Keratinocyte (primary cell): ENCODE measurements at regions not wholly inside any gene's neighbourhood (a gene's known extent, or its start where the extent isn't known, plus 50 kb on each side); places are given as distances from the start of the nearest gene placed in this dataset.

Experiments
- DNase-seq: peaks from one replicate; pipeline ENCODE4 v3.0.0-alpha.2; 2011; ENCODE audit warnings: low read depth, missing footprints, low spot score
- FAIRE-seq: peaks from 2 replicates; lab custom pipeline; 2011; peaks lifted over from hg19 to GRCh38; lab: Jason Lieb, UNC
- H2AFZ ChIP-seq: 2 replicates; pipeline ENCODE4 v1.6.0; 2012; ENCODE audit warnings: low read length, control low read depth, inconsistent platforms; ENCODE audit not compliant: control insufficient read depth
- H3K27ac ChIP-seq: 2 replicates; pipeline ENCODE4 v1.5.1; 2011; ENCODE audit warnings: low read length; ENCODE audit not compliant: control insufficient read depth, insufficient read depth
- H3K27me3 ChIP-seq: 3 replicates; pipeline ENCODE4 v1.6.0; 2011; ENCODE audit warnings: low read length; ENCODE audit not compliant: control insufficient read depth, insufficient read depth; ENCODE audit errors: extremely low read depth
- H3K36me3 ChIP-seq, 2 experiments: 2 replicates in 1 of 2; 3 replicates in 1 of 2; pipeline ENCODE4 v1.5.1; 2011; ENCODE audit warnings: low read length in 2 of 2, mild to moderate bottlenecking in 1 of 2; ENCODE audit not compliant: control insufficient read depth in 2 of 2, insufficient read depth in 2 of 2; ENCODE audit errors: extremely low read depth in 1 of 2
- H3K4me1 ChIP-seq: 3 replicates; pipeline ENCODE4 v1.5.1; 2011; ENCODE audit warnings: low read length; ENCODE audit not compliant: control insufficient read depth, insufficient read depth; ENCODE audit errors: extremely low read depth
- H3K4me2 ChIP-seq: 3 replicates; pipeline ENCODE4 v1.6.0; 2011; ENCODE audit warnings: low read depth, low read length; ENCODE audit not compliant: control insufficient read depth, insufficient read depth; ENCODE audit errors: extremely low read depth
- H3K4me3 ChIP-seq, 3 experiments: fragments of 200-600 bp in 1 of 3; sonication (generic) in 1 of 3; 2 replicates in 2 of 3; 3 replicates in 1 of 3; pipeline ENCODE4 v1.5.1; 2011 to 2016; ENCODE audit warnings: low read length in 3 of 3, mild to moderate bottlenecking in 3 of 3, control low read depth in 2 of 3, inconsistent platforms in 1 of 3, low read depth in 1 of 3, mixed read lengths in 1 of 3, mixed run types in 1 of 3, moderate library complexity in 1 of 3; ENCODE audit not compliant: control insufficient read depth in 2 of 3, insufficient read depth in 2 of 3; ENCODE audit errors: extremely low read depth in 1 of 3
- H3K79me2 ChIP-seq: 2 replicates; pipeline ENCODE4 v1.6.0; 2012; ENCODE audit warnings: low read length; ENCODE audit not compliant: control insufficient read depth, insufficient read depth
- H3K9ac ChIP-seq: 3 replicates; pipeline ENCODE4 v1.6.0; 2011; ENCODE audit warnings: low read length; ENCODE audit not compliant: control insufficient read depth, insufficient read depth; ENCODE audit errors: extremely low read depth
- H3K9me1 ChIP-seq: 3 replicates; pipeline ENCODE4 v1.6.0; 2011; ENCODE audit warnings: low read length; ENCODE audit not compliant: control insufficient read depth, insufficient read depth; ENCODE audit errors: extremely low read depth
- H3K9me3 ChIP-seq: 2 replicates; pipeline ENCODE4 v1.5.1; 2012; ENCODE audit warnings: low read depth, low read length; ENCODE audit not compliant: control insufficient read depth
- H4K20me1 ChIP-seq: 3 replicates; pipeline ENCODE4 v1.6.0; 2011; ENCODE audit warnings: low read length; ENCODE audit not compliant: control insufficient read depth, insufficient read depth; ENCODE audit errors: extremely low read depth
- EZH2 ChIP-seq: IDR thresholded peaks from one replicate; pipeline ENCODE4 v1.6.1; 2012; ENCODE audit warnings: inconsistent platforms, mild to moderate bottlenecking, low read length, moderate library complexity
- dilution Hi-C: fragments of 300-500 bp; cut with MboI; formaldehyde crosslinking; loops from one replicate; pipeline ENCODE4 v1.7.0; 2020; ENCODE audit warnings: low sequenced_read_pairs; ENCODE audit not compliant: extremely low pct_ligation_motif_present
- TF ChIP-seq, protein P1 (sequence below), 3 experiments: IDR thresholded peaks in 1 of 3; conservative IDR thresholded peaks in 1 of 3; optimal IDR thresholded peaks in 1 of 3; 2 replicates in 2 of 3; 3 replicates in 1 of 3; pipeline versions ENCODE3 to v1.5.1; 2011; ENCODE audit warnings: low read length in 3 of 3, mild to moderate bottlenecking in 3 of 3, moderate library complexity in 2 of 3, control low read depth in 1 of 3, inconsistent platforms in 1 of 3; ENCODE audit not compliant: insufficient read depth in 2 of 3; ENCODE audit errors: extremely low read depth in 1 of 3

- H4K20me1 ChIP-seq: no peaks in the 10 kb centered on the region
- no peak for DNase-seq
- no peak for FAIRE-seq
- H3K79me2 ChIP-seq: no peaks in the 10 kb centered on the region
- no peaks in the 10 kb centered on the region for H3K27me3 ChIP-seq
- H3K9ac ChIP-seq: no peak overlapping the region
- no peaks in the 10 kb centered on the region for H3K9me1 ChIP-seq
- H3K36me3 ChIP-seq: no peaks in the 10 kb centered on the region
- no peak for TF ChIP-seq EZH2
- TF ChIP-seq, protein P1, sequence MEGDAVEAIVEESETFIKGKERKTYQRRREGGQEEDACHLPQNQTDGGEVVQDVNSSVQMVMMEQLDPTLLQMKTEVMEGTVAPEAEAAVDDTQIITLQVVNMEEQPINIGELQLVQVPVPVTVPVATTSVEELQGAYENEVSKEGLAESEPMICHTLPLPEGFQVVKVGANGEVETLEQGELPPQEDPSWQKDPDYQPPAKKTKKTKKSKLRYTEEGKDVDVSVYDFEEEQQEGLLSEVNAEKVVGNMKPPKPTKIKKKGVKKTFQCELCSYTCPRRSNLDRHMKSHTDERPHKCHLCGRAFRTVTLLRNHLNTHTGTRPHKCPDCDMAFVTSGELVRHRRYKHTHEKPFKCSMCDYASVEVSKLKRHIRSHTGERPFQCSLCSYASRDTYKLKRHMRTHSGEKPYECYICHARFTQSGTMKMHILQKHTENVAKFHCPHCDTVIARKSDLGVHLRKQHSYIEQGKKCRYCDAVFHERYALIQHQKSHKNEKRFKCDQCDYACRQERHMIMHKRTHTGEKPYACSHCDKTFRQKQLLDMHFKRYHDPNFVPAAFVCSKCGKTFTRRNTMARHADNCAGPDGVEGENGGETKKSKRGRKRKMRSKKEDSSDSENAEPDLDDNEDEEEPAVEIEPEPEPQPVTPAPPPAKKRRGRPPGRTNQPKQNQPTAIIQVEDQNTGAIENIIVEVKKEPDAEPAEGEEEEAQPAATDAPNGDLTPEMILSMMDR (optimal IDR thresholded peaks at IDR 0.05 in 1 of 3, IDR thresholded peaks at IDR 0.05 in 1 of 3, conservative IDR thresholded peaks at IDR 0.05 in 1 of 3; ENCODE audit: extremely low read depth in 1 of 3, insufficient read depth in 2 of 3, low read length in 3 of 3): no peak
- H3K4me2 ChIP-seq: no peak overlapping the region
- dilution Hi-C loops: no loop called here
- no peak overlapping the region for H3K4me3 ChIP-seq
- no peaks in the 10 kb centered on the region for H3K4me1 ChIP-seq
- H3K27ac ChIP-seq: no peak overlapping the region
- no peak overlapping the region for H2AFZ ChIP-seq
- H3K9me3 ChIP-seq: no peaks in the 10 kb centered on the region
Observed at GRCh38 chr14:86515195-86515594, 985.3 kb downstream of the FLRT2 start.

DNA sequence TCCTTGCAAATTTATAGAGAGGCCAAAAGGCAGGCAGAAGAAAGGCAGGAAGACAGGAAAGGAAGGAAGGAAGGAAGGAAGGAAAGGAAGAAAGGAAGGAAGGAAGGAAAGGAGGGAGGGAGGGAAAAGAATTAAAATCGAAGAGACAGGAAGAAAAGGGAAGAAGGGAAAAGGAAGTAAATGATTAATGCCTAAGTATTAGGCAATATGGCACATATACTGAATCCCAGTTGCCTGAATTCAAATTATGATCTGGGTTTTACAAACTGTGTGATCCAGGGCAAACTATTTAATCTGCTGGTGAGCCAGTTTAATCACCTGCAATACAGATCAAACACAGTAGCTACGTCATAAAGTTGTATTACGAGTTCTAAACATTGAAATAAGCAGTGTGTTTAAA is 983.6 kb downstream of the FLRT2 start:
- no peak for TF ChIP-seq EZH2
- TF ChIP-seq, protein P1 (optimal IDR thresholded peaks at IDR 0.05 in 1 of 3, IDR thresholded peaks at IDR 0.05 in 1 of 3, conservative IDR thresholded peaks at IDR 0.05 in 1 of 3; ENCODE audit: extremely low read depth in 1 of 3, insufficient read depth in 2 of 3, low read length in 3 of 3): no peak
- no peaks in the 10 kb centered on the region for H3K36me3 ChIP-seq
- FAIRE-seq (no peak), DNase-seq (no peak)
- H3K4me3 ChIP-seq: no peak overlapping the region
- H3K9ac ChIP-seq: no peak overlapping the region
- no peaks in the 10 kb centered on the region for H3K9me3 ChIP-seq
- dilution Hi-C loops: no loop called here
- no peak overlapping the region for H2AFZ ChIP-seq
- no peaks in the 10 kb centered on the region for H3K79me2 ChIP-seq
- H3K27ac ChIP-seq: no peak overlapping the region
- H4K20me1 ChIP-seq: no peaks in the 10 kb centered on the region
- H3K9me1 ChIP-seq: no peaks in the 10 kb centered on the region
- H3K4me2 ChIP-seq: no peak overlapping the region
- H3K4me1 ChIP-seq: no peaks in the 10 kb centered on the region
- no peaks in the 10 kb centered on the region for H3K27me3 ChIP-seq
